ENCODE measurements at regions not wholly inside any gene's neighbourhood (a gene's known extent, or its start where the extent isn't known, plus 50 kb on each side); places are given as distances from the start of the nearest gene placed in this dataset.

DNA sequence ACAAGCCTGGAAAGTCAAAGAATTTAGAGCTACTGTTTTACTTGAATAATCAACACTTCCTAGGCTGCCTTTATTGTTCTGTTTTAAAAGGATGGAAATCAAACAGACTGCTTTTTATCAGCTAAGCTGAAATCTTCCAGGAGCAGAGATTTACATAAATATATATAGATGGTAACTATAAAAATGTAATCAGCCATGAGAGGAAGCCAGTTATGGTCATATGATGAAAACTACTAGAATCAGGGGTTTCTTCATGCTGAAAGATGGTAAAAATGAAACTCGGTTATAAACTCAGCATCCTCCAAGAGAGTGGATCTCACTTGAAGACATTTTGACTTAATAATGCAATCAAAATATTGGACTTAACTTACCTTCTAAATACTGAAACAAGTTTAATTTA is 413.0 kb downstream of the GXYLT1 start:
- no peaks in the 10 kb centered on the region for H3K4me1 ChIP-seq (ENCODE audit: control insufficient read depth in 1 of 2, insufficient read depth in 2 of 2, low read length in 2 of 2)
- H3K4me3 ChIP-seq (ENCODE audit: low read length in 2 of 2) = no peak overlapping the region
- no peaks in the 10 kb centered on the region for H3K9me3 ChIP-seq (ENCODE audit: control insufficient read depth, low read length)
- no peak for DNase-seq
- H3K27ac ChIP-seq (ENCODE audit: low read depth in 1 of 2, low read length in 2 of 2) = no peak overlapping the region
- WGBS, 2 donors = 81 to 85% methylated on average over 1 of the region's 1 CpG
- H3K36me3 ChIP-seq (ENCODE audit: control insufficient read depth in 1 of 2, insufficient read depth in 2 of 2, low read length in 1 of 2) = no peaks in the 10 kb centered on the region
- intact Hi-C loops (cut with DNase I) = no loop called here
- H3K27me3 ChIP-seq (ENCODE audit: control insufficient read depth in 1 of 2, insufficient read depth in 2 of 2, low read length in 1 of 2) = no peaks in the 10 kb centered on the region
- ATAC-seq (ENCODE audit: low FRiP score) = no peak

DNA sequence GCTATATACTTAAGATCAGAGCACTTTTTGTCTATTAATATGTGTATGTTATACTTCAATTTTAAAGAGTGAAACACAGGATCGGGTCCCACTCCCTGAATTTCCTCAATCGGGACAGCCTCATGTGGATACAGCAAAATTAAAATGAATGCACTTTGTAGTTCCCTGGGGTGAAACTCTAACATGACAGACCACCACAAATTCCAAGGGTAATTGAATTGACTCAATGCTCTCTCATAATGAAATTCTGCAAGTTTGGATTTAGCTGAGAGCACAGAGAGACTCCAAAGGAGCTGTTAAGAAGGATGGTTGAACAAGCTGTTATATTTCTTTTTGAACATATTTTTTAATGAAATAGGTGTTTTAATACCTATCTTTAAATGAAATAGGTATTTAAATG is 413.6 kb downstream of the GXYLT1 start:
- Histone ChIP-seq H3K9me3 (ENCODE audit: control insufficient read depth, low read length) (no peaks in the 10 kb centered on the region), H3K27me3 (ENCODE audit: control insufficient read depth in 1 of 2, insufficient read depth in 2 of 2, low read length in 1 of 2) (no peaks in the 10 kb centered on the region), H3K27ac (ENCODE audit: low read depth in 1 of 2, low read length in 2 of 2) (no peak overlapping the region), H3K4me1 (ENCODE audit: control insufficient read depth in 1 of 2, insufficient read depth in 2 of 2, low read length in 2 of 2) (no peaks in the 10 kb centered on the region), H3K36me3 (ENCODE audit: control insufficient read depth in 1 of 2, insufficient read depth in 2 of 2, low read length in 1 of 2) (no peaks in the 10 kb centered on the region), H3K4me3 (ENCODE audit: low read length in 2 of 2) (no peak overlapping the region)
- 66 to 75% methylated on average over 2 of the region's 2 CpGs for WGBS, 2 donors
- intact Hi-C loops (cut with DNase I) = no loop called here
- DNase-seq (no peak), ATAC-seq (ENCODE audit: low FRiP score) (no peak)

DNA sequence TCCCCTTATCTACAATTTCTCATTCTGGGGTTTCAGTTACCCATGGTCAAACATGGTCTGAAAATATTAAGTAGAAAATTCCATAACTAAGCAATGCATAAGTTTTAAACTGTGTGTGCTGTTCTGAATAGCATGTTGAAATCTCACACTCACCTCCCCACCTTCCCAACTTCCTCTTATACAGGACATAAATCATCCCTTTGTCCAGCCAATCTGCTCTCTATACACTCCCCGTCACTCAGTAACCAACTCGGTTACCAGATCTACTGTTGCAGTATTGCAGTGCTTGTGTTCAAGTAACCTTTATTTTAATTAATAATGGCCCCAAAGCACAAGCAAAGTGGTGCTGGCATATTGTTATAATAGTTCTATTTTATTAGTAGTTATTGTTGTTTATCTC is 420.5 kb downstream of the GXYLT1 start:
- H3K36me3 ChIP-seq (ENCODE audit: control insufficient read depth in 1 of 2, insufficient read depth in 2 of 2, low read length in 1 of 2) = no peaks in the 10 kb centered on the region
- no peaks in the 10 kb centered on the region for H3K9me3 ChIP-seq (ENCODE audit: control insufficient read depth, low read length)
- no peaks in the 10 kb centered on the region for H3K27me3 ChIP-seq (ENCODE audit: control insufficient read depth in 1 of 2, insufficient read depth in 2 of 2, low read length in 1 of 2)
- H3K27ac ChIP-seq (ENCODE audit: low read depth in 1 of 2, low read length in 2 of 2) = no peak overlapping the region
- no peaks in the 10 kb centered on the region for H3K4me1 ChIP-seq (ENCODE audit: control insufficient read depth in 1 of 2, insufficient read depth in 2 of 2, low read length in 2 of 2)
- ATAC-seq (ENCODE audit: low FRiP score) = no peak
- WGBS, 2 donors = 57 to 62% methylated on average over 2 of the region's 2 CpGs
- DNase-seq = no peak
- intact Hi-C loops (cut with DNase I) = no loop called here
- H3K4me3 ChIP-seq (ENCODE audit: low read length in 2 of 2) = no peak overlapping the region

DNA sequence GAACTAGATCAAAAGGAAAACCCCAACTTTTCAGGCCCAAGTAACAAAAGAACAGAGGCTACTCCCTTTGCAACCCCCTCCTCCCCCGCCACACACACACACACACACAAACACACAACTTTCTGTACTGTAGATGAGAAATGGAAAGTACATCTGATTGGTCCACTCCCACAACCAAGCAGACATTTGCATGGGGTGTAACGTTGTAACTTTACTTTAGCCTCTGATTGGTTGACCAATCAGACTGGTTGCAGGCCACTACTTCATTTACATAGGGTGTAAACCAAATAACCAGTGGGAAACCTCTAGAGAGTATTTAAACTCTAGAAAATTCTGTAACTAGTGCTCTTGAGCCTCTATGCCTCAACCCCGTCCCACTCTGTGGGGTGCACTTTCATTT is 425.5 kb downstream of the GXYLT1 start:
- no peaks in the 10 kb centered on the region for H3K4me1 ChIP-seq (ENCODE audit: control insufficient read depth in 1 of 2, insufficient read depth in 2 of 2, low read length in 2 of 2)
- DNase-seq (no peak), ATAC-seq (ENCODE audit: low FRiP score) (no peak)
- H3K9me3 ChIP-seq (ENCODE audit: control insufficient read depth, low read length) = no peaks in the 10 kb centered on the region
- H3K4me3 ChIP-seq (ENCODE audit: low read length in 2 of 2) = no peak overlapping the region
- intact Hi-C loops (cut with DNase I) = no loop called here
- H3K27me3 ChIP-seq (ENCODE audit: control insufficient read depth in 1 of 2, insufficient read depth in 2 of 2, low read length in 1 of 2) = no peaks in the 10 kb centered on the region
- 70 to 75% methylated on average over 3 of the region's 3 CpGs for WGBS, 2 donors
- H3K27ac ChIP-seq (ENCODE audit: low read depth in 1 of 2, low read length in 2 of 2) = no peak overlapping the region
- H3K36me3 ChIP-seq (ENCODE audit: control insufficient read depth in 1 of 2, insufficient read depth in 2 of 2, low read length in 1 of 2) = no peaks in the 10 kb centered on the region

GRCh38 chr12:41715256-41715655 is 429.4 kb downstream of the GXYLT1 start:
- intact Hi-C loops (cut with DNase I) = no loop called here
- WGBS, 2 donors = 63 to 70% methylated on average over 3 of the region's 3 CpGs

GRCh38 chr12:41709463-41710285 is 435.0 kb downstream of the GXYLT1 start:
- no peak for ATAC-seq (ENCODE audit: low FRiP score)
- H3K27me3 ChIP-seq (ENCODE audit: control insufficient read depth in 1 of 2, insufficient read depth in 2 of 2, low read length in 1 of 2) = no peaks in the 10 kb centered on the region

More at GRCh38 chr12:41715256-41715655, 429.4 kb downstream of the GXYLT1 start:
- ATAC-seq (ENCODE audit: low FRiP score) (no peak), DNase-seq (no peak)
- Histone ChIP-seq H3K27ac (ENCODE audit: low read depth in 1 of 2, low read length in 2 of 2) (no peak overlapping the region), H3K4me3 (ENCODE audit: low read length in 2 of 2) (no peak overlapping the region), H3K9me3 (ENCODE audit: control insufficient read depth, low read length) (no peaks in the 10 kb centered on the region), H3K27me3 (ENCODE audit: control insufficient read depth in 1 of 2, insufficient read depth in 2 of 2, low read length in 1 of 2) (no peaks in the 10 kb centered on the region), H3K36me3 (ENCODE audit: control insufficient read depth in 1 of 2, insufficient read depth in 2 of 2, low read length in 1 of 2) (no peaks in the 10 kb centered on the region), H3K4me1 (ENCODE audit: control insufficient read depth in 1 of 2, insufficient read depth in 2 of 2, low read length in 2 of 2) (no peaks in the 10 kb centered on the region)

GRCh38 chr12:41709012-41709411 is 435.7 kb downstream of the GXYLT1 start:
- Histone ChIP-seq H3K4me3 (ENCODE audit: low read length in 2 of 2) (no peak overlapping the region), H3K27me3 (ENCODE audit: control insufficient read depth in 1 of 2, insufficient read depth in 2 of 2, low read length in 1 of 2) (no peaks in the 10 kb centered on the region), H3K27ac (ENCODE audit: low read depth in 1 of 2, low read length in 2 of 2) (no peak overlapping the region), H3K36me3 (ENCODE audit: control insufficient read depth in 1 of 2, insufficient read depth in 2 of 2, low read length in 1 of 2) (no peaks in the 10 kb centered on the region), H3K4me1 (ENCODE audit: control insufficient read depth in 1 of 2, insufficient read depth in 2 of 2, low read length in 2 of 2) (no peaks in the 10 kb centered on the region), H3K9me3 (ENCODE audit: control insufficient read depth, low read length) (no peaks in the 10 kb centered on the region)
- intact Hi-C loops (cut with DNase I) = no loop called here
- no peak for ATAC-seq (ENCODE audit: low FRiP score)
- WGBS, 2 donors = 78 to 83% methylated on average over 3 of the region's 3 CpGs
- no peak for DNase-seq

More at GRCh38 chr12:41709463-41710285, 435.0 kb downstream of the GXYLT1 start:
- DNase-seq = no peak
- intact Hi-C loops (cut with DNase I) = no loop called here
- Histone ChIP-seq H3K4me3 (ENCODE audit: low read length in 2 of 2) (no peak overlapping the region), H3K9me3 (ENCODE audit: control insufficient read depth, low read length) (no peaks in the 10 kb centered on the region), H3K36me3 (ENCODE audit: control insufficient read depth in 1 of 2, insufficient read depth in 2 of 2, low read length in 1 of 2) (no peaks in the 10 kb centered on the region), H3K4me1 (ENCODE audit: control insufficient read depth in 1 of 2, insufficient read depth in 2 of 2, low read length in 2 of 2) (no peaks in the 10 kb centered on the region), H3K27ac (ENCODE audit: low read depth in 1 of 2, low read length in 2 of 2) (no peak overlapping the region)
- 31 to 32% methylated on average over 5 of the region's 5 CpGs for WGBS, 2 donors

DNA sequence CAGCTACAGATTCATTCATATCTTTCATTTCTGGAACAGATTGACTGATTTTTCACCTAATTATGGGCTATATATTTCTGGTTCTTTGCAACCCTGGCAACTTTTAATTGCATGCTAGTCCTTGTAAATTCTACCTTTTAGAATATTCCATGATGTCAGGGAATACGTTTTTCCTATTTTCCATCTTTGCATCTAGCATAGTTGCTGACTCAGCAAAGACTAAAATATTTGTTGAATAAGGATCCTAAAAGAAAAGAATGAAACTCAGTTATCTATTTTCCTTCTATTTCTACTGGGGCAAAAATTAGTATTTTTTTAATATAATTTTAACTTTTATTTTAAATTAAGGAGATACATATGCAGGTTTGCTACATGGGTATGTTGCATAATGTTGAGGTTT is 438.3 kb downstream of the GXYLT1 start:
- WGBS, 2 donors = 77% methylated on average over 1 of the region's 1 CpG
- Histone ChIP-seq H3K36me3 (ENCODE audit: control insufficient read depth in 1 of 2, insufficient read depth in 2 of 2, low read length in 1 of 2) (no peaks in the 10 kb centered on the region), H3K27ac (ENCODE audit: low read depth in 1 of 2, low read length in 2 of 2) (no peak overlapping the region), H3K4me3 (ENCODE audit: low read length in 2 of 2) (no peak overlapping the region), H3K4me1 (ENCODE audit: control insufficient read depth in 1 of 2, insufficient read depth in 2 of 2, low read length in 2 of 2) (no peaks in the 10 kb centered on the region), H3K27me3 (ENCODE audit: control insufficient read depth in 1 of 2, insufficient read depth in 2 of 2, low read length in 1 of 2) (no peaks in the 10 kb centered on the region), H3K9me3 (ENCODE audit: control insufficient read depth, low read length) (no peaks in the 10 kb centered on the region)
- DNase-seq = no peak
- no peak for ATAC-seq (ENCODE audit: low FRiP score)
- intact Hi-C loops (cut with DNase I) = no loop called here

DNA sequence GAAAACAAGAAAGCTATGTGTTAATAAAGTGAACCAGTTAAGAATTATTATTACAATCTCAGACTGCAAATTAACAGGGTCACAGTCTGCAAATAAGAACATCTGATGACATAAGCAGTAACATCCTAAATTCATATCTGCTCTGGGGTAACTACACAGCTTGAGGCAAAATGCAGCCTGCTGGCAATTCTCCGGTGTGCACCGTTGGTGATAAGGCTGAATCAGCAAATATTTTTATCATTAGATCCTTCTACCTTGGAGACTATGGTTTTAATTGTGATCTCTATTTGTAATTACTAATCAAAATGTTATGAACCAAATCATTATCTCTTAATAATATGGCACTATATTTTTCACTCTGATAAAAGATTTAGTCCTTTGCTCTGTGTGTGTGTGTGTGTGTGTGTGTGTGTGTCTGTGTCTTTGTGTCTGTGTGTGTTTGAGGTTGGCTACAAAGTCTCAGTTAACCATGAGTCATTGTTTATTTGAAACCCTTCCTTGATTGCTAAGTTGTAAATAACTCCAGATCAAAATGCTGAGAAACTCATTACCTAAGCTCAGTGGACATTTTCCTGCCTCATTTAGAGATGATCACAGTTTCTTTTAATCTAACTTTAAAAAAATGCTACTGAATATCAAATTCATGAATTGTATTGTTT is 442.6 kb downstream of the GXYLT1 start:
- no peak overlapping the region for H3K4me3 ChIP-seq (ENCODE audit: low read length in 2 of 2)
- ATAC-seq (ENCODE audit: low FRiP score) (no peak), DNase-seq (no peak)
- H3K27me3 ChIP-seq (ENCODE audit: control insufficient read depth in 1 of 2, insufficient read depth in 2 of 2, low read length in 1 of 2) = no peaks in the 10 kb centered on the region
- H3K36me3 ChIP-seq (ENCODE audit: control insufficient read depth in 1 of 2, insufficient read depth in 2 of 2, low read length in 1 of 2) = no peaks in the 10 kb centered on the region
- H3K4me1 ChIP-seq (ENCODE audit: control insufficient read depth in 1 of 2, insufficient read depth in 2 of 2, low read length in 2 of 2) = no peaks in the 10 kb centered on the region
- no peak overlapping the region for H3K27ac ChIP-seq (ENCODE audit: low read depth in 1 of 2, low read length in 2 of 2)
- WGBS, 2 donors = 46 to 51% methylated on average over 2 of the region's 2 CpGs
- H3K9me3 ChIP-seq (ENCODE audit: control insufficient read depth, low read length) = no peaks in the 10 kb centered on the region
- intact Hi-C loops (cut with DNase I) = no loop called here
